RPMI7951 (cell line): ENCODE measurements at regions not wholly inside any gene's neighbourhood (a gene's known extent, or its start where the extent isn't known, plus 50 kb on each side); places are given as distances from the start of the nearest gene placed in this dataset.
"Not testable (repeated sequence)": the region's sequence is repeated elsewhere in the genome, so short reads cannot be mapped to it uniquely, and the experiment has no call there.

Source experiments
- DNase-seq: peaks from one replicate; pipeline ENCODE4 v3.0.0-alpha.2; 2012; ENCODE audit warnings: low read depth

DNA sequence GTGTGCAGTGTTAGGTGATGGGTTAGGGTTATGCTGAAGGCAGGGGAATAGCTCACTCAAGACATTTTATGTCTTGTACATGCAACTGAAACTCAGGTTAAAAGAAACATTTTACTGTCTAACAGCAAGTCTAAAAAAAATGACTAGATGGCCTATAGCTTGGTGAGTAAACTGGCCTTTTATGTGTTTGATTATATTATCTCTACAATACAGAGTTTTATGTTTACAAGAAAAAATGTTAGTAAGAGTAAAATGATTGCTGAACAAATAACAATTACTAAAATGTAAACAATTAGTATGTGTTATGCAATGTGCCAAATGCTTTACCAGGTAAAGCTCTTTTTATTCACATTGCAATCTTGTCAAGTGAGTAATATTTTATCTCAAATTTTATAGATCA is 1039.6 kb downstream of the ROBO2 start:
- no peak for DNase-seq

DNA sequence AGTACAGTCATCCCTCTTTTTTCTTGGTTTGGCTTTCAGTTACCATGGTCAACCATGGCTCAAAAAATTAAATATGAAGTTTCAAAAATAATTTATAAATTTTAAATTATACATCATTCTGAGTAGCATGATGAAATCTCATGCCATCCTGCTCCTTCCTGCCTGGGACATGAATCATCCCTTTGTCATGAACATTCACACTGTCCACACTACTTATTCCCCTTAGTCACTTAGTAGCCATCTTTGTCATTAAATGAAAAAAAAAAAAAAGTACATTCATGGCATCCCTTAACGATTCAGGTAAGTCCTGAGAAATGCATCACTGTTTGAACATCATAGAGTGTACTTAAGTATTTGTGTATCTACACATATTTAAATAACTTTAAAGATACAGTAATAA is 1046.3 kb downstream of the ROBO2 start:
- peak; percentile 5 for DNase-seq

DNA sequence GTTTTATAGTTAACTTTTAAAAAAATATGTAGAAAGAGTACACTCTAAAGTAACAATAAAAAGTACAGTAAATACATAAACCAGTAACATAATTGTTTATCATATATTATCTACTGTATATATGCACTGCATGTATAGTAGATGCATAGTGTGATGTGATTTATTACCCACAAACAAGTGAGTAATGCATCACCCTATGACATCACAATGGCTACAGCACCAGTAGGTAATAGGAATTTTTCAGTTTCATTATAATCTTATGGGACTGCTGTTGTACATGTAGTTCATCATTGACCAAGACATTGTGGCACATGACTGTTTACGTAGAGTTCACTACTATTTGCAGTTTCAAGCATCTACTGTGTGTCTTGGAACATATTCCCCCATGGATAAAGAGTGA is 1047.2 kb downstream of the ROBO2 start:
- DNase-seq = no peak

DNA sequence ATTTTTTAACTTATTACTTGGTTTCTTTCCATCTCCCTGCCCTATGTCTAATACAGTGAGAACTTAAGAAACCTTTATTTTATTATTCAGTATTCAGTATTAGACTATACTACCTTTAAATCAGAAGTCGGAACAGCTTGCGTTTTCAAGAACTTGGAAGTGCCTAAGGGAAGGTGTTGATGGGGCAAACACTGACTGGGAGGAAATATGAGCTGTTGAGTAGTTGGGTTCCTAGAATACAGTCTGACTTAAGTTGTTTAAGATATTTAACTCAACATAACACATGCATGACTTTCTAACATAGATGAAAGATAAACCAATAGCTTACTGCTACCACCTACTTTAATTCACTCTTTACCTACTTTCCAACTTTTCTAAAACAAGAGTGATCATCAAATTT is 1048.1 kb downstream of the ROBO2 start:
- DNase-seq = no peak

DNA sequence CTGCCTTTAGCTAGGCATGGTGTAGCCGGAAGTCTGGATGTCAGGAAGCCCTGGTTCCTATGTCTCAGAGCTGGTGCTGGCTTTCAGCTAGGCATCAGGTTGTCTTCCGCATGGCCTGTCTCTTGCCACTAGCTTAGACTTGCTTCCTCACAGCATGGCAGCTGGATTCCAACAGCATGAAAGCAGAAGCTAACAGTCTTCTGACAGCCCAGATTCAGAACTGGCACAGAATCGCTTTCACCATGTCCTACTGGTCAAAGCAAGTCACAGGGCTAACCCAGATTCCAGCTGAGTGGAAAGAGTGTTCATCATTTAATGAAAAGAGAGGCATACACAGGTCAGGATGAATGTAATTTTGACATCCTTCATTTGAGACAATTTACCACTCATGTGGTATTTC is 1050.5 kb downstream of the ROBO2 start:
- no peak for DNase-seq

DNA sequence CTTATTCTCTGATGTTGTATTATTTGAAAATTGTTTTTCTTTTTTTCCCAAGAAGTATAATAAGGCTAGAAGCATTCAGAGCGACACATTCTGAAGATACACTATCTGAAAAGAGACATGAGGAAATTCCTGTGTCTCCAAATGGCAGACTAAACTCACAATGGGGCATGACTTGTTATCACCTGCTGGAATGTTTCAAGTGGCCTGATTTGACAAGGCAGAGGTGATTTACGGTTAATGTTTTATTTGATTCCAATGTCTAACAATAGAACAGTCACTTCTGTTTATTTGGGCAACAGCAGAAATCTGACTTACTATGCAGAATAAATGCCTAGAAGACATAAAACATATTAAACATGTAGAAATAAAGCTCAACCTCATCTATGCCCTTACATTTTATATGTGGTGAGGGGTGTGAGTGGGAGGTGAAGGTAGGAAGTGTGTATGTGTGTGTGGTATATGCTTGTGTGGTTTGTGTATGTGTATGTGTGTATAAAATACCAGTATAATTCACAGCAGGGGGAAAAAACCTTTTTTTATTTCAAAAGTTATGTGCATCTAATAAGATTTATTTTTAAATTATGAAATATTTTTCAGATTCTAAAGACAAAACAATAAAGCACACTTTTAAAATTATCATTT is 1051.7 kb downstream of the ROBO2 start:
- no peak for DNase-seq

DNA sequence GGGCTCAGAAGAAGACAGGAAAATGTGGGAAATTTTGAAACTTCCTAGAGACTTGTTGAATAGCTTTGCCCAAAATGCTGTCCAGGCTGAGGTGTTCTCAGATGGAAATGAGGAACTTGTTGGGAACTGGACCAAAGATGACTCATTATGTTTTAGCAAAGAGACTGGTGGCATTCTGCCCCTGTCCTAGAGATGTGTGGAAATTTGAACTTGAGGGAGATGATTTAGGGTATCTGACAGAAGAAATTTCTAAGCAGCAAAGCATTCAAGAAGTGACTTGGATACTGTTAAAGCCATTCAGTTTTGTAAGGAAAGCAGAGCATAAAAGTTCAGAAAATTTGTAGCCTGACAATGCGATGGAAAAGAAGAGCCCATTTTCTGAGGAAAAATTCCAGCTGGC is 1052.7 kb downstream of the ROBO2 start:
- peak; percentile 5 for DNase-seq

DNA sequence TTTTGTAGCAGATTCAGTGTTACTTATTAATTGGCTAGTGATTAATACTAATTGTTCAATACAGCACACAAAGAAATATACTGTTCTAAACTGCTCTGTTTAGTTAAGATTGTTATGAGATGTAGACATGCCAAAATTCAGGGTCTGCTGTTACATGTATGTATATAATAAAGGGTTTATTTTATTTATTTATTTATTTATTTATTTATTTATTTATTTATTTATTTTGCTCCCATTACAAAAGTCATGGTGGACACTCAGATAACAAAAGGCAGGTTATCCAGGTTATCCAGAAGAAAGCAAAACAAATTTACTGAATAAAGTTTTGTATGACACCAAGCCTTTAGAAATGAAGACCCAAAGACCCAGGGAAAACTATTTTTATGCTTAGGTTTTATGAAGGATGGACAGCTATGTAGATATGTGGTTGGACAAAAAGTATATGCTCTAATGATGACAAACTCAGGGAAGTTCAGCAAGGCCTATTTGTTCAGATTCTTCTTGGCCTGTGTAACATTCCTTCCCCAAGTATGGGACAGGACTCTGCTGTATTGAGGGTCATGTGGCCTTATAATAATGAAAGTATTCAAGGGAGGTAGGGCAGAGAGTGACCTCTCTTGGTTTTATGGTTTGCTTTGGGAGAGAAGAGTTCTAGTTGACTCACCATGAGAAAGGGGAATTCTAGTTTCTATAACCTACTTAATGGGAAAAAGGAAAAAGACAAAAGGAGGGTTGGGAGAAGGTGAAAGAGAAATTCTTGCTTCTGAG is 1056.8 kb downstream of the ROBO2 start:
- DNase-seq = peak; percentile 2

DNA sequence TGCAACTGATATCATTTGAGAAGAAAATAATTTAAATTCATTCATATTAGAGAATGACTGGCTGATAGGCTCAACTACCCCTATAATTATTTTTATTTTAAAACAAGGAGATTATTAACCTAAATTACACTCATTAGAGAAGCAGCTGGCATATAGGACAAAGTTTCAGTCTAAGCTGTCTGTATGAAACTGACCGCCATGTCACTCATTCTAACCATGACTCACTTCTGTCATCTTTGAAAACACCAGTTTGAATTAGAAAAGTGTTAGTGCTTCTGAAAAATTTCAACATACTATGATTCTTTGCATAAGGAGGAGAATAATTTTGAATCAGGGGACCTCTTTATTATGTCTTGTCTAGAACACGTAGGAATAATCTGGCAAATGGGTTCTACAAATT is 1058.5 kb downstream of the ROBO2 start:
- no peak for DNase-seq

DNA sequence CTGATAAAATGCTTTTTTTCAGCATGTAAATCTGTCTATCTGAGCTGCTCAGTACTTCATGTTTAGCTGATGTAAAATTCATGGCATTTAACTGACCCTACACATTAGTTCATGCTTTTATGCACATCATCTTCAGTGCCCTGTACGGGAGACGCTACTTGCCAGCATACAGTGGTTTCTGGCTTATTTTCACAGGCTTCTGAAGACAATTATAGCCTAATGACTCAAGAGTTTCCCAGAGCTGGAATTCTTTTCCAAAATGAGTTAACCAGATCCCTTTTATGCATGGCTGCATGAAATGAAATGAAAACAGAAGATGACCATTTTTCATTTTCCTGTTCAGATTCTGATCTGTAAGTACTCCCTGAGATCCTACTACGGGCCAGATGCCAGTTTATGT is 1061.5 kb downstream of the ROBO2 start:
- peak; percentile 51 for DNase-seq

DNA sequence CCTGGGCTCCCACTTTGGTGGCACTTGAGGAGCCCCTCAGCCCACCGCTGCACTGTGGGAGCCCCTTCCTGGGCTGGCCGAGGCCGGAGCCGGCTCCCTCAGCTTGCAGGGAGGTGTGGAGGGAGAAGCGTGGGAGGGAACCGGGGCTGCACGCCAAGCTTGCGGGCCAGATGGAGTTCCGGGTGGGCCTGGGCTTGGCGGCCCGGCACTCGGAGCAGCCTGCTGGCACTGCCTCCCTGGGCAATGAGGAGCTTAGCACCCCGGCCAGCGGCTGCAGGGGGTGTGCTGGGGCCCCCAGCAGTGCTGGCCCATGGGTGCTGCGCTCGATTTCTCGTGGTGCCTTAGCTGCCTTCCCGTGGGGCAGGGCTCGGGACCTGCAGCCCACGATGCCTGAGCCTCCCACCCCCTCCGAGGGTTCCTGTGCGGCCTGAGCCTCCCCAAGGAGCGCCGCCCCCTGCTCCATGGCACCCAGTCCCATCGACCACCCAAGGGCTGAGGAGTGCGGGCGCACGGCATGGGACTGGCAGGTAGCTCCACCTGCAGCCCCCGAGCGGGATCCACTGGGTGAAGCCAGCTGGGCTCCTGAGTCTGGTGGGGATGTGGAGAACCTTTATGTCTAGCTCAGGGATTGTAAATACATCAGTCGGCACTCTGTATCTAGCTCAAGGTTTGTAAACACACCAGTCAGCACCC is 1068.5 kb downstream of the ROBO2 start:
- not testable (repeated sequence) for DNase-seq

DNA sequence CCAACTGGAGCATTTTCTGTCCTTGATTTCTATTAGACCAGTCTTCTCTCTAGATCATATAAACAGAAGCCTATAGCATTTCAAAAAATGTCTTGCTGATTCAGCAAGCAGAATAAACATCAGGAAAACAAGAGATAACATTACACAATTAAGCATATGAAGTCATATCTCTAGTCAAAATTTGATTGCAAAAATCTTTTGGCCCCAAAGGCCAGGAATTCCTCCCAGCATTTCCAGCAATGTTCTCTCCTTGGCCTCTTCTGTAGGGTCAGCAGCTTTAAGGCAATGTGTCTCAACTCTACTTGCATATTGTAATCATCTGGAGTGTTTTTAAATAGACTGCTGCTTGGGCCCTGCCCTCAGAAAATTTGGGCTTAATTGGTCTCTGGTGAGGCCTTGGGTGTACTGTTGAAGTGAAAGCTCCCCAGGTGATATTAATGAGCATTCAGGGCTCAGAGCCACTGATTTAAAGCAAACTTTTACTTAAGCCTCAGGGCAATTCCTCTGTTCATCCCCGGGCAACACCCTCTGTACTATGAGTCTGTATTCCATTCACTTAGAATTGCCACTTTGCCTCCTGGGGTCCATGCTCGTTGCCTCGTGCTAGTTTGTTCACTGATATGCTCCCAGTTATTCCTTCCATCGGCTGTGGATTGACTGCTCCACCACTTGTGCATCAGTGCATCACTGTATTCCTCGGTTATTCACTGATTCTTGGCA is 1072.6 kb downstream of the ROBO2 start:
- DNase-seq = no peak

DNA sequence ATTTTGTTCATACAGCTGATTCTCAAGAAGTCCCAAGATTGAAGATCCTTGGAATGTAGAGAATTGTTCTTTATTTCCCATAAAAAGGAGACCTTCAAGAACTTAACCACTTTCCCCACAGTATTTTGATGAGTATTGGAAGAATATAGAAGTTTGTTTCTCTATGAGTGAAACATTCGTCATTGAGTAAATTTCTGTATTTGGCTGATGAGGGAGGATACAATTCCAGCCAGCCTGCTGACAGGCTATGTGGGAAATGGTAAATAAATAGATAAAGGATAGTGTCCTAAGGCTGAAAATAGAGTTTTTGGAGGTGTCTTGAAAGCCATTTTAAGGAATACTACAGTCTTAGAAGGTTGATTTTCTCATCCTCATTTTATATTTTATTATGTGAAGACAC is 1076.1 kb downstream of the ROBO2 start:
- no peak for DNase-seq

DNA sequence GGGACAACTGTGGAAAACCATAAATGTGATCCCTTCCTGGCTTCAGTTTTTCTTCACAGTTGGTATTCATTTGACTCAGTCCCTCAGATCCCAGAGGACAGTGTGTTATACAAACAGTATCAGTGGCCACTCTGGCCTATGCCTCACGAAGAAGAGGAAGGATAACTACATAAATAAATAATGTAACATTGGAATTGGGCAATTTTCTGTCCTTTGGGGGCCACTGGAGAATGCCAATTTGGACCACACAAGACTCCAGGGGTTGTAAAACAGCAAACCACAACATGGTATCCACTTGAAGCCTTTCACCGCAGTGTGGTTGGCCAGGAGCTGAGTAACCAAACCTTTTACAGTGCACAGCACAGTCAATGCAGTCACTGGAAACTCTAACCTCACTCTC is 1077.0 kb downstream of the ROBO2 start:
- DNase-seq = peak; percentile 7

DNA sequence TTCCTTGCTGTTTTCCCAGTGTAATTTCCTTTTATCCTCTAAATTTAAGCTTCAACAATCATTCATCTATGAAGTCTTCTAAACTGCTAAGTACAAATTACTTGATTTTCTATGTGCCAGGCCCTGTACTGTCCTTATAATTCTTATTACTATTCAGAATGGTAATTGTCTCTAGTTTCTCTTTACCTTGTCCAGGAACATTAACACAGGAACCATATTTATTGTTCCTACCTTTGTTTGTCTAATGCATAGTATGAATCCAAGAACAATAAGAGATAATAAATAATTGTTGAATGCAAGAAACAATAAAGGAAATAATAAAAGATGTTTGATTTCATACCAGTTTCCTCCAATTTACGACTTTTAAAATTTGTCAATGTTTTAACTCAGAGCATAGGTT is 1083.2 kb downstream of the ROBO2 start:
- DNase-seq = no peak

DNA sequence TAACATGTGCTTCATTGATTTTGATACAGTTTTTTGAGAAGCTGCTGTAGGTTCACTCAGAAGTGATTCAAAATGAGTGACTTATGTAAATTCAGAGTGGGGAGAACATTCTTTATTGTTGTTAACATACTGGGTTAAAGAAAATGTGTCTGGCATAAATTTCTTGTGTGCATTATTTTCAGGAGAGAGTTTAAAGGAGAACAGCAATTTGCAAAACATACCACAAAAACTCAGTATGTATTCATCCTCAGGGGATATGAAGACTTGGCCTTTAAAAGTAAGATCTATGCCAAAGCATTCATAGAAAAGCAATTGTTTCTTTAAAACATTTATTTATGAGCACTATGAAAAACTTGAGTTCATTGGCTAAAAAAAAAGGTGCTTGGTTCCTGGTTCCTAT is 1089.8 kb downstream of the ROBO2 start:
- DNase-seq = no peak

DNA sequence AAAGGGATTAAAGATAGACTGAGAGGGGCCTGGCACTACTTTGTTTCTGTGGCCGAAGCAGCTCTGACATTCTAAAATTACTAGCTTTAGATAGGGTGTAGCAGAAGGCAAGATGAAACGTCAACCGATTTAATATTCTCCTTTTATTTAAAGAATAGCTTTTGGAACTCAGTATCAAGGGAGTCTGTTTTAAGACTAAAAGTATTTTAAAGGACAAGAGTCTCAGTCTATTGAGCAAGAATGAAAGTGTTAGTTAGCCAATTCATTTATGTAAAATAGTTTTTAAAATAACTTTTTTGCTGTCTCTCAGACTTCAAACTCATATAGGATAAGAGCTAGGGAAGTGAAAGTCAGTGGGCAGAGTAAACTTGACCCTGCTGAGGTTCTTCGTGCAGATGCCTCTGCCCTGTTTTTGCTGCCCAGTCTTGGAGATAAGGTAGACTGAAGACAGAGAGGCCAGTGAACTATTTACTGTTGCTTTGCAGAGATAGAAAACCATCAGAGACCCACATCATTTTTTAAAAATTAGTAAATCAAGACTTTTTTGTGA is 1090.9 kb downstream of the ROBO2 start:
- DNase-seq = no peak

DNA sequence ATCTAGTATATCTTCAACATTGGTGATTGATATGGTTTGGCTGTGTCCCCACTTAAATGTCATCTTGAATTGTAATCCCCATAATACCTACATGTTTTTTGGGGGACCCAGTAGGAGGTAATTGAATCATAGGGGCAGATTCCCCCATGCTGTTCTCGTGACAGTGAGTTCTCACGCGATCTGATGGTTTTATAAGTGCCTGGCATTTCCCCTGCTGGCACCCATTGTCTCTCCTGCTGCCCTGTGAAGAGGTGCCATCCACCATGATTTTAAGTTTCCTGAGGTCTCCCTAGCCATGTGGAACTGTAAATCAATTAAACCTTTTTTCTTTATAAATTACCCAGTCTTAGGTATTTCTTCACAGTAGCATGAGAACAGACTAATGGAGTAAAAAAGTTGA is 1094.6 kb downstream of the ROBO2 start:
- DNase-seq = no peak

DNA sequence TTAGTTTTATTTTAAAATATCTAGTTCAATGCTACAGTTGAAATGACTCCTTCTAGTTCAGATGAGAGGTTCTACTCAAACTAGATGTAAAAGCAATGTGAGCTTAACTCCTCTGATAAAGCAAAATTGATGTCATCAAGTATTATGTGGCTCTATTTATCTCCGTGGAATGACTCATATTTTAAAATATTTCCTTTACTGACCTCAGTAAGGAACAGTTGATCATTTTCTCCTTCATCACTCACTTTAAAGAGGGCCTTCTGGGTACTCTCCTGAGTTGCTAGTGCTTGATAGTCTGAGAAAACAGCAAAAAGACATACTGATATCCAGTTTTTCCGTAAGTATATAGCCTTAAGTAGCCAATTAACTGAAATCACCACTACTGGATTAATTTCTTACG is 1099.3 kb downstream of the ROBO2 start:
- DNase-seq = peak; percentile 35

DNA sequence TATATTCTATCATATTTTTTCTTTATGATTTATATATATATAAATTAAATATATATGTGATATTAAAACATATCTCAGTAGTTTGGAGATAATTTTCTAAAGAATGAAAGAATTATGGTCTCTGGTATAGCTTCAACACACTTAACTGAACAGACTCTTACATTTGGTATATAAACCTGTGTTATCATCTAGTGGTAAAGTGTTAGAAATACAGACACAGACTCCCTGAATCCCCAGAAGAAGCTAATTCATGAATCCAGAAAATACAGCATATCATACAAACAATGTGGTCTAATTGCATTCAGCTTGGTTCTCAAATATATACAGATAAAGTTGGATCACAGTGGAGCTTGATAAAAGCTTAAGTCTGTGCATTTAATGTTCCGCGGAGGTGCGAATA is 1100.4 kb downstream of the ROBO2 start:
- no peak for DNase-seq

DNA sequence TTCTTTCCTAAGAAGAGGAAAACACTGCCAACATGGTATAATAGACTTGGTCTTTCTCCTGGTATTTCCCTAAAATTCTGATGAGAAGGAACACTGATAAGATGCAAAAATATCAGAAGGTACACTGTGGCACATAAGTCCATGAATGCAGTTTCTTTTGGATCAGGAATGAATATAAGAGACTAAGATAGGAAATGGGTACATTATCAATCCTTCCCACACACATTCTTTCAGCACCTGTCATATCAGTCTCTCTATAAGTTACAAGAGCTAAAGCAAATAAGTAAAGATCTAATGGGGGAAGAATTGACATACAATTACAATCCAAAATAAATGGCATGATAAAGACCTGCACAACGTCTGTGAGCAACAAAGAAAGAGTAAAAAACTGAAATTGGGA is 1101.0 kb downstream of the ROBO2 start:
- DNase-seq = no peak

DNA sequence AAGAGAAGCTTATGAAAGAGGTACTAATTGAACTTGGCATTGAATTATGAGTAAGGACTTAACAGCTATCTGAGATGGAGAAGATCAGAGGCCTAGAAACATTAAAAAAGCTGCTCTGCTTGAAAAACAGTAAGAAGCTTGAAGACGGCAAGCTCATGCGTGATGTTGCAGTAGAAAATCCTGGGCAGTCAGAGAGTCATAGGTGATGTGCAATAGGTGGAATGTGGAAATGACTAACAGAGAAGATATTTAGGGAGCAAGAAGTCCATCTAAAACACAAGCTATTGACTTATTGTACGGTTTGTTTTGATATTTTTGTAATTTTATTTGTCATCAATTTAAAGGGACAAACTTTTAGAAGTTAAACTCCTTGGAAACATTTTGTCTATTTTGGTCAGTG is 1101.4 kb downstream of the ROBO2 start:
- peak; percentile 23 for DNase-seq
